ENCODE measurements at regions not wholly inside any gene's neighbourhood (a gene's known extent, or its start where the extent isn't known, plus 50 kb on each side); places are given as distances from the start of the nearest gene placed in this dataset.

- TF ChIP-seq CTCF (conservative IDR thresholded peaks at IDR 0.05; ENCODE audit: low read depth, low read length) = no peak
- TF ChIP-seq EZH2 (IDR thresholded peaks at IDR 0.05; ENCODE audit: low read length, unreplicated experiment) = no peak
- no peak for TF ChIP-seq EZH2phosphoT487 (IDR thresholded peaks at IDR 0.05; ENCODE audit: borderline replicate concordance, low read length)
These were observed 1425.1 kb downstream of the BRD1 start for GRCh38 chr22:48402591-48403031.

All from PC-3 (cell line).